ENCODE measurements at regions not wholly inside any gene's neighbourhood (a gene's known extent, or its start where the extent isn't known, plus 50 kb on each side); places are given as distances from the start of the nearest gene placed in this dataset.

GRCh38 chr13:104968876-104969275 lies 1566.6 kb downstream of the EFNB2 start:
- TF ChIP-seq CTCF (IDR thresholded peaks at IDR 0.05) (no peak), POLR2A (IDR thresholded peaks at IDR 0.05) (no peak)

Measured in vagina (tissue), 2 donors.